Parathyroid adenoma (tissue), 2 donors: ENCODE measurements at regions not wholly inside any gene's neighbourhood (a gene's known extent, or its start where the extent isn't known, plus 50 kb on each side); places are given as distances from the start of the nearest gene placed in this dataset.

Experiments
- H2AFZ ChIP-seq: fragments of 300-600 bp; sonication (generic); one replicate; pipeline ENCODE4 v1.7.0; 2017; ENCODE audit warnings: antibody characterized with exemption, mild to moderate bottlenecking
- H3K27ac ChIP-seq: fragments of 300-600 bp; sonication (generic); one replicate; pipeline ENCODE4 v1.7.0; 2017
- H3K27me3 ChIP-seq: fragments of 300-600 bp; sonication (generic); one replicate; pipeline ENCODE4 v1.7.0; 2017; ENCODE audit warnings: low read length; ENCODE audit not compliant: control insufficient read depth, insufficient read depth
- H3K36me3 ChIP-seq: fragments of 300-600 bp; sonication (generic); one replicate; pipeline ENCODE4 v1.7.0; 2017; ENCODE audit warnings: low read length; ENCODE audit not compliant: control insufficient read depth, insufficient read depth
- H3K4me1 ChIP-seq: fragments of 300-600 bp; sonication (generic); one replicate; pipeline ENCODE4 v1.7.0; 2017; ENCODE audit warnings: control low read depth
- H3K4me2 ChIP-seq: fragments of 300-600 bp; sonication (generic); one replicate; pipeline ENCODE4 v1.7.0; 2017; ENCODE audit warnings: low read length
- H3K4me3 ChIP-seq: fragments of 300-600 bp; sonication (generic); one replicate; pipeline ENCODE4 v1.7.0; 2017; ENCODE audit warnings: low read depth, low read length
- H3K79me2 ChIP-seq: fragments of 300-600 bp; sonication (generic); one replicate; pipeline ENCODE4 v1.7.0; 2017; ENCODE audit warnings: control low read depth
- H3K9ac ChIP-seq: fragments of 300-600 bp; sonication (generic); one replicate; pipeline ENCODE4 v1.7.0; 2017; ENCODE audit warnings: mild to moderate bottlenecking
- H3K9me3 ChIP-seq: fragments of 300-600 bp; sonication (generic); one replicate; pipeline ENCODE4 v1.7.0; 2017; ENCODE audit warnings: low read length; ENCODE audit not compliant: control insufficient read depth
- TF ChIP-seq, protein P1 (sequence below): fragments of 300-600 bp; sonication (generic); IDR thresholded peaks from one replicate; pipeline ENCODE4 v1.7.0; 2017; ENCODE audit warnings: antibody characterized with exemption, mild to moderate bottlenecking
- donor health status: primary hyperparathyroidism.

DNA sequence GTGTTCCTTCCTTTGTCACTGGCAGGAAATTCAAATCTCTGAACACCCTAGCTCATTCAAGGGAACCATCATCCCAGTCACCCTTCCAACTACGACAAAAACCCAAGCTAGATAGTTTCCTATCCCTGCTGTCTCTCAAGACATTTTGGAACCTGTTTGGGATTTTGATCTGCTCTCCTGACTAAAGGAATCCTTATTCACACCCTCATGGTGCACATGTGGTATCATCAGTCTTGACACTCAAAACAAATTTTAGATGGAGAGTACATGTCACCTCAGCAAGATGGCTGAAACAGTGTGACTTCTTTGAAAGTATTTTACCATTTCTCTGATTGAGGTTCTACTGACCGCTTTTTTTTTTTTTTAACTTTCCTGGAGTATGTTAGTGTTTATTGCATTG lies 234.3 kb upstream of the TMEM229A start:
- no peak overlapping the region for H3K4me3 ChIP-seq
- no peaks in the 10 kb centered on the region for H3K79me2 ChIP-seq
- no peaks in the 10 kb centered on the region for H3K27me3 ChIP-seq
- H3K4me2 ChIP-seq = no peak overlapping the region
- no peak overlapping the region for H2AFZ ChIP-seq
- H3K36me3 ChIP-seq = no peaks in the 10 kb centered on the region
- no peaks in the 10 kb centered on the region for H3K4me1 ChIP-seq
- no peaks in the 10 kb centered on the region for H3K9me3 ChIP-seq
- H3K9ac ChIP-seq = no peak overlapping the region
- TF ChIP-seq, protein P1, sequence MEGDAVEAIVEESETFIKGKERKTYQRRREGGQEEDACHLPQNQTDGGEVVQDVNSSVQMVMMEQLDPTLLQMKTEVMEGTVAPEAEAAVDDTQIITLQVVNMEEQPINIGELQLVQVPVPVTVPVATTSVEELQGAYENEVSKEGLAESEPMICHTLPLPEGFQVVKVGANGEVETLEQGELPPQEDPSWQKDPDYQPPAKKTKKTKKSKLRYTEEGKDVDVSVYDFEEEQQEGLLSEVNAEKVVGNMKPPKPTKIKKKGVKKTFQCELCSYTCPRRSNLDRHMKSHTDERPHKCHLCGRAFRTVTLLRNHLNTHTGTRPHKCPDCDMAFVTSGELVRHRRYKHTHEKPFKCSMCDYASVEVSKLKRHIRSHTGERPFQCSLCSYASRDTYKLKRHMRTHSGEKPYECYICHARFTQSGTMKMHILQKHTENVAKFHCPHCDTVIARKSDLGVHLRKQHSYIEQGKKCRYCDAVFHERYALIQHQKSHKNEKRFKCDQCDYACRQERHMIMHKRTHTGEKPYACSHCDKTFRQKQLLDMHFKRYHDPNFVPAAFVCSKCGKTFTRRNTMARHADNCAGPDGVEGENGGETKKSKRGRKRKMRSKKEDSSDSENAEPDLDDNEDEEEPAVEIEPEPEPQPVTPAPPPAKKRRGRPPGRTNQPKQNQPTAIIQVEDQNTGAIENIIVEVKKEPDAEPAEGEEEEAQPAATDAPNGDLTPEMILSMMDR = no peak
- no peak overlapping the region for H3K27ac ChIP-seq

DNA sequence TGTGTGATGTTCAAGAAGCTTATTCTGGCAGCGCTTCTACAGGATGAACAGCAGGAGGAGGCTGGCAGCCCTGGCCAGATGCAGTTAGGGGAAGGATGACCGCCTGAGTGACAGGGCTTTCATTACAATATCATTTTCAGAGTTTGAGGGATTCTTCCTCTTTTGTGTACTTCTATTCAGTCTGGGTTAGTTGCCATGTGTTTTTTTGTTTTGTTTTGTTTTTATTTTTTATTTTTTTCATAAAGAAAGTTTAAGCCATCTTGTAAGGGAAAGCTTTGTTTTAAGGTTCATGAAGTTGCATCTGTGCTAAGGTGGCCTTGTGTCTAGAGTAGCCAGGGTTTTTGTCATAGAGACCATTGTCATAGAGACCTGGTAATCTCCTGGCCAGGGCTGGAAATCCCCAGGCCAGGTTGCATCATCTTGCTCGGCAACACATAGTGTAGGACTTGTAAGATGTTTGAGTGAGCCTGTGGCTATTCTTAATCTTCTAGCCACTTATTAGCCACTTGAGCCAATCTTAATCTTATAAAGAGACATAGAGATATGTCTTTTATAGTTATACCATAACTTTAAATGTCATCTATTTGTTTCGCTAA lies 230.5 kb upstream of the TMEM229A start:
- H3K9ac ChIP-seq = no peak overlapping the region
- no peak overlapping the region for H3K4me2 ChIP-seq
- H3K9me3 ChIP-seq = no peaks in the 10 kb centered on the region
- no peak overlapping the region for H3K4me3 ChIP-seq
- no peak overlapping the region for H2AFZ ChIP-seq
- H3K27ac ChIP-seq = no peak overlapping the region
- TF ChIP-seq, protein P1 = no peak
- H3K27me3 ChIP-seq = no peaks in the 10 kb centered on the region
- H3K4me1 ChIP-seq = no peaks in the 10 kb centered on the region
- no peaks in the 10 kb centered on the region for H3K79me2 ChIP-seq
- no peaks in the 10 kb centered on the region for H3K36me3 ChIP-seq

DNA sequence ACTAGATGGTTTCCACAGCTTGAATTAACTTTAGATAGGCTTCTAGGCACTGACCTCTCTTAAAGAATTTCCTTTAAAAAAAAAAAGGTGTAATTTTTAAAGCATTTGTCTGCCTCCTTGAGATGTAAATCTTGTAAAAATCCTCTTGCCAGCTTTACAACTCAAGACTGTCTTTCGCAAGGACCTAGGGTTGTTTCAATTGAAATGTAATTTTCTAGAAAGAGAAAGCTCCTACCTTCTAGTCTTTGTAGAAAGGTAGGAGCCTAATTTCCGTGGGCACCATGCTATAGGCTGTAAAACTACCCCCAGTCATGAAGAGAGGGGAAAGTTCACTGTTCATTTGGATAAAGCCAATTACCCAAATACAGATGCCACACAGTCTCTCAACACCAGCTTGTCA lies 228.8 kb upstream of the TMEM229A start:
- no peaks in the 10 kb centered on the region for H3K79me2 ChIP-seq
- no peaks in the 10 kb centered on the region for H3K9me3 ChIP-seq
- no peaks in the 10 kb centered on the region for H3K27me3 ChIP-seq
- H3K4me1 ChIP-seq = no peaks in the 10 kb centered on the region
- no peak overlapping the region for H3K27ac ChIP-seq
- no peak overlapping the region for H2AFZ ChIP-seq
- TF ChIP-seq, protein P1 = no peak
- no peak overlapping the region for H3K4me2 ChIP-seq
- no peak overlapping the region for H3K4me3 ChIP-seq
- H3K36me3 ChIP-seq = no peaks in the 10 kb centered on the region
- H3K9ac ChIP-seq = no peak overlapping the region

DNA sequence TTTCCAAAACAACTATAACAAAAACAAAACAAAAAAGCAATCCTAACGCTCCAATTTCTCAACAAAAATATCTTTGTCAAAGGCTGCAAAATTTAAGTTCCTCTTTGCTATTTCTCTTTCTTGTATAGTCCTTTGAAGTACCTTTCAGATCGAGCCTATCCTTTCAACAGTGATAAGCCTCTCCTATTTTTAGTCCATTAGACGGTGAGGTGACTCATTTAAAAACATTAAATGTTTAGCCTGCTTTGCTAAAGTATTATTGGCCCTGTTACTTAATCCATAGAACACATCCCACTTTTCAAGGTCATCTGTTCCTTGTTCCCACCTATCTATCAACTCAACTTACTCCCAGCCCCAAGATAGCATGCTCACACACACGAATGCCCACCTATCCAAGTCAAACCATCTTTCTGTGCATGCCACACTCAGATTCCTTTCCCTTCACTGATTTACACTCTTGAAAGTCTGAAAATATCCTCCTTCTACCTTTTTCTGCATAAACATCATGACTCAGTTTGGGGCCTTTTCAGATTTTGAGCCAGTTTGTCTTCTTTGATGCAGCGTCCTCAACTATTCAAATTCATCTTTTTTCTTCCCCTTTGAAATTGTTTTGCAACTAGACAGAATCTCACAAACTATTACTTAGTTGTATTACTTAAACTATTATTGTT lies 224.9 kb upstream of the TMEM229A start:
- Histone ChIP-seq H3K36me3 (no peaks in the 10 kb centered on the region), H3K27me3 (no peaks in the 10 kb centered on the region), H3K27ac (no peak overlapping the region), H3K79me2 (no peaks in the 10 kb centered on the region), H2AFZ (no peak overlapping the region), H3K9ac (no peak overlapping the region), H3K4me2 (no peak overlapping the region), H3K9me3 (no peaks in the 10 kb centered on the region), H3K4me3 (no peak overlapping the region), H3K4me1 (no peaks in the 10 kb centered on the region)
- TF ChIP-seq, protein P1 = no peak
